GM12878 (cell line): ENCODE measurements at regions not wholly inside any gene's neighbourhood (a gene's known extent, or its start where the extent isn't known, plus 50 kb on each side); places are given as distances from the start of the nearest gene placed in this dataset.
"Not testable (repeated sequence)": the region's sequence is repeated elsewhere in the genome, so short reads cannot be mapped to it uniquely, and the experiment has no call there.

ENCODE experiments used
- ATAC-seq: fragments of 200-7000 bp; cut with Tn5 transposase; 3 replicates; pipeline ENCODE4 v1.9.1; 2020; ENCODE audit warnings: mild to moderate bottlenecking, moderate library complexity
- BruUV-seq: library from RNA; stranded (reverse); fragments of 400-500 nt; replicated peaks from 2 replicates; lab custom pipeline; 2021; lab: Mats Ljungman, UMichigan
- CTCF ChIA-PET: fragments of 300-600 bp; sonication (Branson Sonifier 250); formaldehyde crosslinking; extraction: SDS; loops from one replicate; lab custom pipeline; 2021; ENCODE audit warnings: inconsistent platforms; lab: Yijun Ruan, JAX
- POLR2A ChIA-PET: fragments of 350-600 bp; formaldehyde crosslinking; extraction: SDS; loops from one replicate; lab custom pipeline; 2021; ENCODE audit warnings: inconsistent platforms; lab: Charles Lee
- RAD21 ChIA-PET: fragments of 300-600 bp; sonication (Branson Sonifier 250); formaldehyde crosslinking; loops from one replicate; lab custom pipeline; 2023; ENCODE audit warnings: antibody characterized with exemption; ENCODE audit not compliant: unreplicated experiment; lab: Charles Lee
- SMC1A ChIA-PET: fragments of 300-600 bp; sonication (Branson Sonifier 250); formaldehyde crosslinking; loops from one replicate; lab custom pipeline; 2023; ENCODE audit not compliant: unreplicated experiment, uncharacterized antibody; lab: Charles Lee
- DNase-seq: peaks from one replicate; pipeline ENCODE4 v3.0.0-alpha.2; 2011; ENCODE audit warnings: low read depth, low spot score
- FAIRE-seq: peaks from 3 replicates; lab custom pipeline; 2011; peaks lifted over from hg19 to GRCh38; lab: Jason Lieb, UNC
- H2AFZ ChIP-seq: 2 replicates; pipeline ENCODE4 v1.6.0; 2011; ENCODE audit warnings: low read depth, low read length, control low read depth; ENCODE audit not compliant: control insufficient read depth
- H3K27ac ChIP-seq: 2 replicates; pipeline ENCODE4 v1.5.1; 2011; ENCODE audit warnings: control low read depth; ENCODE audit not compliant: control insufficient read depth, insufficient read depth
- H3K27me3 ChIP-seq, 2 experiments: replicated peaks in 1 of 2; 2 replicates each; pipeline versions ENCODE4 v1.6.0 to v1.6.1; 2011; ENCODE audit warnings: low read length in 1 of 2; ENCODE audit not compliant: control insufficient read depth in 2 of 2, insufficient read depth in 2 of 2
- H3K36me3 ChIP-seq, 2 experiments: 2 replicates each; pipeline ENCODE4 v1.5.1; 2011; ENCODE audit warnings: low read length in 1 of 2; ENCODE audit not compliant: control insufficient read depth in 2 of 2, insufficient read depth in 2 of 2
- H3K4me1 ChIP-seq: 2 replicates; pipeline ENCODE4 v1.6.1; 2011; ENCODE audit warnings: mild to moderate bottlenecking, low read length, moderate library complexity, mixed read lengths; ENCODE audit not compliant: control insufficient read depth, insufficient read depth
- H3K4me2 ChIP-seq: 2 replicates; pipeline ENCODE4 v1.6.0; 2011; ENCODE audit warnings: control low read depth; ENCODE audit not compliant: control insufficient read depth, insufficient read depth
- H3K4me3 ChIP-seq: fragments of 200-600 bp; sonication (generic); 2 replicates; pipeline ENCODE4 v1.5.1; 2016
- H3K79me2 ChIP-seq: 2 replicates; pipeline ENCODE4 v1.6.0; 2011; ENCODE audit warnings: low read length; ENCODE audit not compliant: control insufficient read depth, insufficient read depth
- H3K9ac ChIP-seq: 2 replicates; pipeline ENCODE4 v1.8.0; 2011; ENCODE audit warnings: low read length, control low read depth, mixed read lengths; ENCODE audit not compliant: control insufficient read depth, insufficient read depth
- H3K9me3 ChIP-seq: replicated peaks from 3 replicates; pipeline ENCODE4 v1.5.1; 2011; ENCODE audit warnings: mild to moderate bottlenecking, low read length; ENCODE audit not compliant: control insufficient read depth, insufficient read depth
- H4K20me1 ChIP-seq: 2 replicates; pipeline ENCODE4 v1.6.0; 2011; ENCODE audit not compliant: control insufficient read depth, insufficient read depth
- IRF4 ChIP-seq: IDR thresholded peaks from 2 replicates; pipeline ENCODE4 v1.6.1; 2011; ENCODE audit warnings: low read depth, low read length
- TCF7 ChIP-seq: IDR thresholded peaks from 2 replicates; pipeline ENCODE4 v1.6.1; 2014; ENCODE audit warnings: antibody characterized with exemption, borderline replicate concordance
- WGBS: methylation state at CpG from one replicate; pipeline ENCODE4 v1.1.6; 2016; ENCODE audit warnings: low lambda C conversion rate; ENCODE audit not compliant: insufficient replicate concordance, insufficient coverage; ENCODE audit errors: missing lambda C conversion rate; 5-methylcytosine and 5-hydroxymethylcytosine counted together
- in situ Hi-C: fragments of 300-500 bp; cut with MboI; formaldehyde crosslinking; loops from 9 replicates; pipeline ENCODE4 v1.14.3; 2018; ENCODE audit warnings: mixed read lengths
- intact Hi-C: fragments of 100-400 bp; cut with micrococcal nuclease; formaldehyde crosslinking; loops from one replicate; pipeline ENCODE4 v1.14.2; 2022; ENCODE audit not compliant: unreplicated experiment
- TF ChIP-seq, protein P1 (sequence below): fragments of 450-650 bp; IDR thresholded peaks from 2 replicates; pipeline ENCODE4 v1.6.1; 2014; ENCODE audit warnings: mild to moderate bottlenecking

DNA sequence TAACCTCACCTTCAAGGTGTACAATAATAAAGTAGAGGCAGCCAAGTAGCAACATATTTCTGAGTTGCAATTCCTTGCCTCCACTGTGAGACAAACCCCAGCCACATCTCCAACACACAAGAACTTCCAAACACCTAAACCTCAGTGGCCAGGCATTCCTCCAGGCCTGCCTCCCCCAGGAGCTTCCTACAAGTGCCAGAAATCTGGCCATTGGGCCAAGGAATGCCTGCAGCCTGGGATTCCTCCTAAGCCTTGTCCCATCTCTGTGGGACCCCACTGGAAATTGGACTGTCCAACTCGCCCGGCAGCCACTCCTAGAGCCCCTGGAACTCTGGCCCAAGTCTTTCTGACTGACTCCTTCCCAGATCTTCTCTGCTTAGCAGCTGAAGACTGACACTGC lies 326.6 kb upstream of the KCNMB2 start:
- BruUV-seq, CTCF ChIA-PET, FAIRE-seq, DNase-seq, H3K27me3 ChIP-seq, ATAC-seq, H3K79me2 ChIP-seq, H2AFZ ChIP-seq, H3K4me3 ChIP-seq, RAD21 ChIA-PET, H4K20me1 ChIP-seq, in situ Hi-C loops, SMC1A ChIA-PET, H3K9ac ChIP-seq, H3K36me3 ChIP-seq, POLR2A ChIA-PET, H3K4me1 ChIP-seq, H3K4me2 ChIP-seq, H3K9me3 ChIP-seq, intact Hi-C loops, H3K27ac ChIP-seq: not testable (repeated sequence)
- WGBS = 36% methylated on average over 2 of the region's 2 CpGs

DNA sequence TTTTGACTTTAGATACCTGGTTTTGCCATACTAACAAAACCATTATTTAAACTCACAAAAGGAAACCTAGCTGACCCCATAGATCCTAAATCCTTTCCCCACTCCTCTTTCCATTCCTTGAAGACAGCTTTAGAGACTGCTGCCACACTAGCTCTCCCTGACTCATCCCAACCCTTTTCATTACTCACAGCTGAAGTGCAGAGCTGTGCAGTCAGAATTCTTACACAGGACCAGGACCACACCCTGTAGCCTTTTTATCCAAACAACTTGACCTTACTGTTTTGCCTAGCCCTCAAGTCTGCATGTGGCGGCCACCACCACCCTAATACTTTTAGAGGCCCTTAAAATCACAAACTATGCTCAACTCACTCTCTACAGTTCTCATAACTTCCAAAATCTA lies 325.1 kb upstream of the KCNMB2 start:
- FAIRE-seq, POLR2A ChIA-PET, RAD21 ChIA-PET, H3K9me3 ChIP-seq, intact Hi-C loops, H3K4me3 ChIP-seq, H3K4me2 ChIP-seq, ATAC-seq, in situ Hi-C loops, H3K79me2 ChIP-seq, H3K36me3 ChIP-seq, H3K27me3 ChIP-seq, H3K27ac ChIP-seq, CTCF ChIA-PET, H2AFZ ChIP-seq, DNase-seq, H3K9ac ChIP-seq, H3K4me1 ChIP-seq, H4K20me1 ChIP-seq, BruUV-seq, SMC1A ChIA-PET: not testable (repeated sequence)
- 6% methylated on average over 1 of the region's 1 CpG for WGBS

DNA sequence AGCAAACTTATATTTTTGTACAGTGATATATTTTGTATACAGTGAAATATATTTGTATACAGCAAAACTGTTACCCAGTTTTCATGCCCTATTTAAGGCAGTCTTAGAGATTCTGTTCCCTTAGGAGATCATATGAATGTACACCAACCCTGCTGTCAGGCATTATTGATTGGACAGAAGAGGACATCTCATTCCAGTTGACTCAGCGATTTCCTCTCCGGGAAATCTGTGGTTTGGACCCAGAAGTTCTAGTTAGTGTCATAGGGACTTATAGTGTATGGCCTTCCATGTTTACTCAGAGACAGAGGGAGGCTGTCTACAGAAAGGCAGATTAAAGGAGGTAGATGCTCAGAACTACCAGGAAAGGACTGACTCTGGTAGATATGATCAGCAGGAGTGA lies 318.8 kb upstream of the KCNMB2 start:
- in situ Hi-C loops = no loop called here
- POLR2A ChIA-PET = no interaction called here
- SMC1A ChIA-PET = no interaction called here
- H3K9ac ChIP-seq = no peak overlapping the region
- TF ChIP-seq, protein P1, sequence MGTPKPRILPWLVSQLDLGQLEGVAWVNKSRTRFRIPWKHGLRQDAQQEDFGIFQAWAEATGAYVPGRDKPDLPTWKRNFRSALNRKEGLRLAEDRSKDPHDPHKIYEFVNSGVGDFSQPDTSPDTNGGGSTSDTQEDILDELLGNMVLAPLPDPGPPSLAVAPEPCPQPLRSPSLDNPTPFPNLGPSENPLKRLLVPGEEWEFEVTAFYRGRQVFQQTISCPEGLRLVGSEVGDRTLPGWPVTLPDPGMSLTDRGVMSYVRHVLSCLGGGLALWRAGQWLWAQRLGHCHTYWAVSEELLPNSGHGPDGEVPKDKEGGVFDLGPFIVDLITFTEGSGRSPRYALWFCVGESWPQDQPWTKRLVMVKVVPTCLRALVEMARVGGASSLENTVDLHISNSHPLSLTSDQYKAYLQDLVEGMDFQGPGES = no peak
- TF ChIP-seq IRF4 (no peak), TCF7 (no peak)
- RAD21 ChIA-PET = no interaction called here
- H3K4me3 ChIP-seq = no peak overlapping the region
- no peaks in the 10 kb centered on the region for H3K27me3 ChIP-seq
- no peaks in the 10 kb centered on the region for H4K20me1 ChIP-seq
- CTCF ChIA-PET = no interaction called here
- H3K4me1 ChIP-seq = no peaks in the 10 kb centered on the region
- no peak for ATAC-seq
- H3K36me3 ChIP-seq = no peaks in the 10 kb centered on the region
- no peak for DNase-seq
- H3K27ac ChIP-seq = no peak overlapping the region
- no peak overlapping the region for H2AFZ ChIP-seq
- WGBS = 43% methylated on average over 2 of the region's 2 CpGs
- FAIRE-seq = no peak
- intact Hi-C loops = no loop called here
- H3K79me2 ChIP-seq = no peaks in the 10 kb centered on the region
- no TSS peak for BruUV-seq
- no peak overlapping the region for H3K4me2 ChIP-seq
- H3K9me3 ChIP-seq = no peaks in the 10 kb centered on the region
